ENCODE measurements at regions not wholly inside any gene's neighbourhood (a gene's known extent, or its start where the extent isn't known, plus 50 kb on each side); places are given as distances from the start of the nearest gene placed in this dataset.

DNA sequence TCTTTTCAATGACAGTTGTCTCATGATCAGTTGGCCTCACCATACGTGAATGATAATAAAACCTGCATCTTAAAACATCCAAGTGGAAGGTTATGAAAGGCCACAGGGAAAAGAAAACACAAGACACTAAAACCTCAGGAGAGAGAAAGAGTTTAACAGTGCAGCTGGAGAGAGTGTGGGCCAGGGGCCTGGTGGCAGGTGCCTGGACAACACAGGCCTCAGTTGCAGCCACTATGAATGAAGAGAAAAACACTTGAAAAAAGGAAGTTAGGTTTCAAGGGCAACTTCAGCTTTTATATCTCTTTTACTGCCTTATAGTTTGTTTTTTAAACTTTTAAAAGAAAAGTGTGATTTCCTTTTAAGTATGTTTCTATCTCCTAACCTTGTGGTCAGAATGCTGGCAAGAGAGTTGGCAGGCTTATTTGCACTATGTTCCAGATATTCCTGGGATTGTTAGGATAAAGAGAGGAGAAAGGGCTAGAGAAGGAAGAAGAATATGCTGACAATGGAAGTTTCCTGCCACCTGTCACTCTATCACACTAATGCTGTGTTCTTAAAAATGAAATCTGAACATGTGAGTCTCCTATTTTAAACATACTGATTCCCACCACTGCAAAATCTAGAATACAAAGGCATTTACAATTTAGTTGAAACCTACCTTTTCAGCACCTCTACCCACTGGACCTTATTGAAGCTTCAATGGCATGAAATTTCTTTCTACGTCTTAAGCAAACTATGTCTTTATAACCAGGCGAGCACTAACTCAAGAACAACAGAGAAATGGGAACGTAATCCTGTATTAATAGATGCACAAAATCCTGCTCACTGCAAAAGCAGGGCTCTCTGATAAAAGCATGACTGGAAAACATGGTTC lies 222.4 kb downstream of the CD83 start:
- TF ChIP-seq, protein P1, sequence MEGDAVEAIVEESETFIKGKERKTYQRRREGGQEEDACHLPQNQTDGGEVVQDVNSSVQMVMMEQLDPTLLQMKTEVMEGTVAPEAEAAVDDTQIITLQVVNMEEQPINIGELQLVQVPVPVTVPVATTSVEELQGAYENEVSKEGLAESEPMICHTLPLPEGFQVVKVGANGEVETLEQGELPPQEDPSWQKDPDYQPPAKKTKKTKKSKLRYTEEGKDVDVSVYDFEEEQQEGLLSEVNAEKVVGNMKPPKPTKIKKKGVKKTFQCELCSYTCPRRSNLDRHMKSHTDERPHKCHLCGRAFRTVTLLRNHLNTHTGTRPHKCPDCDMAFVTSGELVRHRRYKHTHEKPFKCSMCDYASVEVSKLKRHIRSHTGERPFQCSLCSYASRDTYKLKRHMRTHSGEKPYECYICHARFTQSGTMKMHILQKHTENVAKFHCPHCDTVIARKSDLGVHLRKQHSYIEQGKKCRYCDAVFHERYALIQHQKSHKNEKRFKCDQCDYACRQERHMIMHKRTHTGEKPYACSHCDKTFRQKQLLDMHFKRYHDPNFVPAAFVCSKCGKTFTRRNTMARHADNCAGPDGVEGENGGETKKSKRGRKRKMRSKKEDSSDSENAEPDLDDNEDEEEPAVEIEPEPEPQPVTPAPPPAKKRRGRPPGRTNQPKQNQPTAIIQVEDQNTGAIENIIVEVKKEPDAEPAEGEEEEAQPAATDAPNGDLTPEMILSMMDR (IDR thresholded peaks at IDR 0.05): no peak
- no peak for TF ChIP-seq POLR2A (IDR thresholded peaks at IDR 0.05)
- no peak overlapping the region for H3K27ac ChIP-seq
- H3K4me3 ChIP-seq: no peak overlapping the region
- no peak for ATAC-seq
- intact Hi-C loops (cut with DNase I): no loop called here
- no peaks in the 10 kb centered on the region for H3K36me3 ChIP-seq (replicated peaks in 1 of 2; ENCODE audit: insufficient read depth in 1 of 2, low read depth in 2 of 2)
- no peaks in the 10 kb centered on the region for H3K4me1 ChIP-seq
- H3K27me3 ChIP-seq: no peaks in the 10 kb centered on the region
- no peak for DNase-seq
- WGBS, 2 donors: 84 to 85% methylated on average over 4 of the region's 4 CpGs
- no peaks in the 10 kb centered on the region for H3K9me3 ChIP-seq

DNA sequence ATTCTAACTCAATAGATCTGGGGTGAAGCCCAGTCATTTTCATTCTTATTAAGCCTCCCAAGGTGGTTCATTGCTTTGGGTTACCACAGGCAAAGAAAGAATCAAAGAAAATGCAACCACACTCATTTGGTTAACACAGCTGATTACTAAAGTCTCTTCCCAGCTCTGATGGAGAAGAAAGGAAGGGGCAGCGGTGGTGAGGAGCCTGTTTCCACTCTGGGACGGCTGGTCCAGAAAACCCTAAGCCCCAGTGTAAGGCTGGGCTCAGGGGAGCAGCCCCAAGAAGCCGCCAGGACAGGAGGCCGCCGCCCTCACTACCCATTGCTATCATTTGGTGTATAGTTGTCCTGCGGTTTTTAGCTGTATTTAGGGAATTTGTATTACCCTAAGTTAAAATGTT lies 226.9 kb downstream of the CD83 start:
- Histone ChIP-seq H3K4me3 (no peak overlapping the region), H3K27ac (no peak overlapping the region), H3K4me1 (no peaks in the 10 kb centered on the region), H3K9me3 (no peaks in the 10 kb centered on the region), H3K27me3 (no peaks in the 10 kb centered on the region), H3K36me3 (replicated peaks in 1 of 2; ENCODE audit: insufficient read depth in 1 of 2, low read depth in 2 of 2) (no peaks in the 10 kb centered on the region)
- TF ChIP-seq POLR2A (IDR thresholded peaks at IDR 0.05): no peak
- TF ChIP-seq, protein P1 (IDR thresholded peaks at IDR 0.05): no peak
- ATAC-seq: no peak
- WGBS, 2 donors: 78 to 91% methylated on average over 6 of the region's 6 CpGs
- intact Hi-C loops (cut with DNase I): no loop called here
- DNase-seq: no peak

DNA sequence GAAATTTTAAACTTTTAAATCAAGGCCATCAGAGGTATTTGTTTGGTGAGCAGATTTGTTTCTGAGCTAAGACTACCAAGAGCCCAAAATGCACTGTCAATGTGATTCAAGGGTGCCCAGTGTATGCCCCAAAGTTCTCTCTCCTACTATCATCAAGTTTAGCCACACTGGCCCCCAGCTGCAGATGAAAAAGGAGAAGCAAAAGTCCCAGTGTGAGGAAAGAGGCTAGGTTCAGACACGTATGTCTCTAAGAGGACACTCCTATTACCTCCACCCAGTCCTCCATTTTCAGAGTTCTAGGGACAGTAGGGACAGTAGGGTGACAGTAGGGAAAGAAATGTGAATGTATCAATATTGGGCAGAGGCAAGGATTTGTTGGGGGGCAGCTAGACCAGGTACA lies 230.8 kb downstream of the CD83 start:
- Histone ChIP-seq H3K4me3 (no peak overlapping the region), H3K27me3 (no peaks in the 10 kb centered on the region), H3K36me3 (replicated peaks in 1 of 2; ENCODE audit: insufficient read depth in 1 of 2, low read depth in 2 of 2) (no peaks in the 10 kb centered on the region), H3K27ac (no peak overlapping the region), H3K4me1 (no peaks in the 10 kb centered on the region), H3K9me3 (no peaks in the 10 kb centered on the region)
- WGBS, 2 donors: 58 to 89% methylated on average over 1 of the region's 1 CpG
- intact Hi-C loops (cut with DNase I): no loop called here
- TF ChIP-seq POLR2A (IDR thresholded peaks at IDR 0.05): no peak
- TF ChIP-seq, protein P1 (IDR thresholded peaks at IDR 0.05): no peak
- ATAC-seq (no peak), DNase-seq (no peak)

DNA sequence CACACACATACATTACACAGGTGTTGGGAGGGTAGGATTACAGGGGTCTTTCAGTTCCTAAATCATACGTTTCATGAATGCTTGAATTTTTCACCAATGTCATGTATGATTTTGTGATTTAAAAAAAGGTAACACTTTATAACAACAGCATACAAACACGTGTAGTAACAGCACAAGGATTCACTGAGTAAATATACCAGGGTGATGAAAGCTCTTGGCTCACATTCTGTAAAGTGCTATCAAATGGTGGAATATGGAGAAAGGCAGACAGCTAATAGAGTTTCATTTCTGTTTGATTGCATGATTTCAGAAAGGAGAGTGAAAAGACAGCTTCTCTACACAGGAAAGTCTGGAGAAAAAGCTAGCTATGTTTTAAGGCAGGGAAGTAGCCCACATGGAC lies 231.9 kb downstream of the CD83 start:
- TF ChIP-seq, protein P1 (IDR thresholded peaks at IDR 0.05): no peak
- TF ChIP-seq POLR2A (IDR thresholded peaks at IDR 0.05): no peak
- no peaks in the 10 kb centered on the region for H3K9me3 ChIP-seq
- H3K27me3 ChIP-seq: no peaks in the 10 kb centered on the region
- no peak for DNase-seq
- H3K36me3 ChIP-seq (replicated peaks in 1 of 2; ENCODE audit: insufficient read depth in 1 of 2, low read depth in 2 of 2): no peaks in the 10 kb centered on the region
- H3K4me3 ChIP-seq: no peak overlapping the region
- intact Hi-C loops (cut with DNase I): no loop called here
- no peaks in the 10 kb centered on the region for H3K4me1 ChIP-seq
- no peak overlapping the region for H3K27ac ChIP-seq
- no peak for ATAC-seq
- WGBS, 2 donors: 45 to 57% methylated on average over 2 of the region's 2 CpGs

DNA sequence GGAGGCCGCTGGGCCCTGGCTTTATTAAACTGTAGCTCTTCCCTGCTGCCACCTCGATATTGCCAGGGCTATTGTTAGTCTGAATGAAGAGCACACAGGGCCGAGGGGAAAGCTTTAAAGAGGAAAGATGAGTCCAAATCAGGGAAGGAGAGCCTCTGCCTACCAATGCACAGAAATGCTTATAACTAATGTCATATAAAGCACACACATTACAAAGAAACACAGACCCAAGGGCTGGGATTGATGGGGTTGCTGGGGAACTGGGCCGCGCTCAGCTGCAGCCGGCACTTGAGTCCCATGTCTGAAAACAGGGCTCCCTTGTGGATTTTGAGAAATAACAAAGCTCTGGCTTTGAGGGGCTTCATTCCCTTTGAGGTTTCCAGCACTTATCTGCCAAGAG lies 232.6 kb downstream of the CD83 start:
- no peak for ATAC-seq
- H3K9me3 ChIP-seq: no peaks in the 10 kb centered on the region

More for the DNA sequence above, 232.6 kb downstream of the CD83 start:
- H3K36me3 ChIP-seq (replicated peaks in 1 of 2; ENCODE audit: insufficient read depth in 1 of 2, low read depth in 2 of 2): no peaks in the 10 kb centered on the region
- WGBS, 2 donors: 79 to 81% methylated on average over 6 of the region's 6 CpGs
- H3K27ac ChIP-seq: no peak overlapping the region
- TF ChIP-seq, protein P1 (IDR thresholded peaks at IDR 0.05): no peak
- no peak for TF ChIP-seq POLR2A (IDR thresholded peaks at IDR 0.05)
- intact Hi-C loops (cut with DNase I): no loop called here
- no peak for DNase-seq
- H3K27me3 ChIP-seq: no peaks in the 10 kb centered on the region
- no peak overlapping the region for H3K4me3 ChIP-seq
- no peaks in the 10 kb centered on the region for H3K4me1 ChIP-seq

All from body of pancreas (tissue), 4 donors.